Peyer's patch (tissue), 4 donors: ENCODE measurements at regions not wholly inside any gene's neighbourhood (a gene's known extent, or its start where the extent isn't known, plus 50 kb on each side); places are given as distances from the start of the nearest gene placed in this dataset.
A peak's percentile ranks its signal among the peaks of the same experiment; 100 is the strongest.

Source experiments
- DNase-seq, 3 donors: peaks; one replicate each; pipeline ENCODE4 v3.0.0-alpha.2; 2017 to 2019
- H3K27ac ChIP-seq, 4 donors: fragments of 200-600 bp; sonication (generic); one replicate each; pipeline ENCODE4 v1.5.1; 2016 to 2019
- H3K27me3 ChIP-seq, 2 donors: fragments of 200-600 bp; sonication (generic); one replicate each; pipeline ENCODE4 v1.5.1; 2019
- H3K36me3 ChIP-seq, 3 donors: fragments of 200-600 bp; sonication (generic); one replicate each; pipeline ENCODE4 v1.5.1; 2016 to 2019
- H3K4me1 ChIP-seq, 4 donors: fragments of 200-600 bp; sonication (generic); one replicate each; pipeline ENCODE4 v1.5.1; 2016 to 2019
- H3K4me3 ChIP-seq, 4 donors: fragments of 200-600 bp; sonication (generic); 1 replicate in 3 of 4; 2 replicates in 1 of 4; pipeline ENCODE4 v1.5.1; 2016 to 2019; ENCODE audit warnings: mild to moderate bottlenecking in 1 of 4
- H3K9me3 ChIP-seq, 4 donors: fragments of 200-600 bp; sonication (generic); one replicate each; pipeline ENCODE4 v1.5.1; 2016 to 2019; ENCODE audit warnings: mild to moderate bottlenecking in 1 of 4
- CTCF ChIP-seq, 6 experiments: fragments of 450-650 bp in 4 of 6; fragments of 200-600 bp in 2 of 6; sonication (generic) in 1 of 6; IDR thresholded peaks; one replicate each; pipeline ENCODE4 v1.5.1; 2017 to 2019; ENCODE audit warnings: antibody characterized with exemption in 6 of 6, mild to moderate bottlenecking in 3 of 6, moderate library complexity in 1 of 6
- POLR2A ChIP-seq, 2 donors: fragments of 450-650 bp; IDR thresholded peaks; one replicate each; pipeline ENCODE4 v1.5.1; 2017; ENCODE audit warnings: antibody characterized with exemption in 2 of 2, mild to moderate bottlenecking in 2 of 2, moderate library complexity in 2 of 2

GRCh38 chr1:165147799-165148198 is 208.7 kb downstream of the LMX1A start:
- H3K4me1 ChIP-seq: no peaks in the 10 kb centered on the region
- no peaks in the 10 kb centered on the region for H3K36me3 ChIP-seq
- no peak overlapping the region for H3K4me3 ChIP-seq
- DNase-seq: no peak
- TF ChIP-seq CTCF (IDR thresholded peaks at IDR 0.05): no peak
- no peak for TF ChIP-seq POLR2A (IDR thresholded peaks at IDR 0.05)
- no peaks in the 10 kb centered on the region for H3K27me3 ChIP-seq
- H3K9me3 ChIP-seq: no peaks in the 10 kb centered on the region
- H3K27ac ChIP-seq: no peak overlapping the region

GRCh38 chr1:165144757-165145397 is 211.6 kb downstream of the LMX1A start:
- no peak for TF ChIP-seq POLR2A (IDR thresholded peaks at IDR 0.05)
- peak in 4 of 6 experiments; percentile 30 to 58 (median 42) for TF ChIP-seq CTCF (IDR thresholded peaks at IDR 0.05)
- Histone ChIP-seq H3K27me3 (no peaks in the 10 kb centered on the region), H3K4me3 (no peak overlapping the region), H3K27ac (no peak overlapping the region), H3K9me3 (no peaks in the 10 kb centered on the region), H3K4me1 (no peaks in the 10 kb centered on the region), H3K36me3 (no peaks in the 10 kb centered on the region)
- peak in 2 of 3 donors; percentile 17 to 76 for DNase-seq

- peak in 1 of 3 donors; percentile 64 for DNase-seq
- Histone ChIP-seq H3K4me1 (no peaks in the 10 kb centered on the region), H3K36me3 (no peaks in the 10 kb centered on the region), H3K4me3 (no peak overlapping the region), H3K9me3 (no peaks in the 10 kb centered on the region), H3K27ac (no peak overlapping the region), H3K27me3 (no peaks in the 10 kb centered on the region)
- peak in 4 of 6 experiments; percentile 33 to 44 (median 38) for TF ChIP-seq CTCF (IDR thresholded peaks at IDR 0.05)
- TF ChIP-seq POLR2A (IDR thresholded peaks at IDR 0.05): no peak
Observed at GRCh38 chr1:165143437-165144065, 213.0 kb downstream of the LMX1A start.

GRCh38 chr1:165138960-165139359 is 217.6 kb downstream of the LMX1A start:
- no peak overlapping the region for H3K27ac ChIP-seq
- no peaks in the 10 kb centered on the region for H3K36me3 ChIP-seq
- no peaks in the 10 kb centered on the region for H3K9me3 ChIP-seq
- TF ChIP-seq POLR2A (IDR thresholded peaks at IDR 0.05): no peak
- TF ChIP-seq CTCF (IDR thresholded peaks at IDR 0.05): no peak
- no peak for DNase-seq
- no peaks in the 10 kb centered on the region for H3K27me3 ChIP-seq
- H3K4me1 ChIP-seq: no peaks in the 10 kb centered on the region
- no peak overlapping the region for H3K4me3 ChIP-seq

GRCh38 chr1:165137551-165138316 is 218.8 kb downstream of the LMX1A start:
- no peak overlapping the region for H3K4me3 ChIP-seq
- no peaks in the 10 kb centered on the region for H3K36me3 ChIP-seq
- TF ChIP-seq POLR2A (IDR thresholded peaks at IDR 0.05): no peak
- TF ChIP-seq CTCF (IDR thresholded peaks at IDR 0.05): no peak
- no peaks in the 10 kb centered on the region for H3K9me3 ChIP-seq
- no peaks in the 10 kb centered on the region for H3K4me1 ChIP-seq
- DNase-seq: no peak
- H3K27ac ChIP-seq: no peak overlapping the region
- no peaks in the 10 kb centered on the region for H3K27me3 ChIP-seq
